ENCODE measurements at regions not wholly inside any gene's neighbourhood (a gene's known extent, or its start where the extent isn't known, plus 50 kb on each side); places are given as distances from the start of the nearest gene placed in this dataset.
"Not testable (repeated sequence)": the region's sequence is repeated elsewhere in the genome, so short reads cannot be mapped to it uniquely, and the experiment has no call there.

DNA sequence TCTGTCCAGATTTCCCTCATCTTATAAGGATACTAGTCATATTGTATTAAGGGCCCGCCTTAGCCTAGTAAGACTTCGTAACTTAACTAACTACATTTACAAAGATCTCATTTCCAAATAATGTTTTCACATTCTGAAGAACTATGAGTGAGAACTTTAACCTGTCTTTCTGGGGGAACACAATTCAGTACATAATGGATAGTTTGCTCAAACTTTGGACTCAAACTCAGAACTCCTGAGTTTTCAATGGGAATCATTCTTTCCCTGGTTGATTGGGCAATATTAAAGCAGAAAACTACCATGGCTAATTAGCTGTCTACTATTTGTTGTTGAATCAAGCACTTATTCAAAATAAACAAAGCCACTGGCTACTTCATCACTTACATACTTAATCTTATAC, 522.9 kb downstream of the REEP3 start:
- Histone ChIP-seq H3K9me3 (ENCODE audit: low read depth, low read length, poor library complexity, severe bottlenecking) (no peaks in the 10 kb centered on the region), H3K4me1 (ENCODE audit: insufficient read depth, low read length, poor library complexity, severe bottlenecking) (no peaks in the 10 kb centered on the region), H3K4me3 (ENCODE audit: low read depth, low read length, poor library complexity, severe bottlenecking) (no peak overlapping the region), H3K27ac (ENCODE audit: low read depth, low read length, poor library complexity, severe bottlenecking) (no peak overlapping the region), H3K27me3 (replicated peaks; ENCODE audit: insufficient read depth, low read depth, low read length, poor library complexity) (no peaks in the 10 kb centered on the region), H3K36me3 (ENCODE audit: insufficient read depth, low read length, poor library complexity, severe bottlenecking) (no peaks in the 10 kb centered on the region)
- no peak for DNase-seq (ENCODE audit: low spot score)
- intact Hi-C loops (cut with micrococcal nuclease; ENCODE audit: unreplicated experiment) = loop anchor here (10.0 kb wide), 1 partner anchor 241 kb away; no protein-coding TSS in a partner anchor
- ChIA-PET CTCF (no interaction called here), POLR2A (ENCODE audit: low non-redundant PET) (no interaction called here)
- TF ChIP-seq, protein P1, sequence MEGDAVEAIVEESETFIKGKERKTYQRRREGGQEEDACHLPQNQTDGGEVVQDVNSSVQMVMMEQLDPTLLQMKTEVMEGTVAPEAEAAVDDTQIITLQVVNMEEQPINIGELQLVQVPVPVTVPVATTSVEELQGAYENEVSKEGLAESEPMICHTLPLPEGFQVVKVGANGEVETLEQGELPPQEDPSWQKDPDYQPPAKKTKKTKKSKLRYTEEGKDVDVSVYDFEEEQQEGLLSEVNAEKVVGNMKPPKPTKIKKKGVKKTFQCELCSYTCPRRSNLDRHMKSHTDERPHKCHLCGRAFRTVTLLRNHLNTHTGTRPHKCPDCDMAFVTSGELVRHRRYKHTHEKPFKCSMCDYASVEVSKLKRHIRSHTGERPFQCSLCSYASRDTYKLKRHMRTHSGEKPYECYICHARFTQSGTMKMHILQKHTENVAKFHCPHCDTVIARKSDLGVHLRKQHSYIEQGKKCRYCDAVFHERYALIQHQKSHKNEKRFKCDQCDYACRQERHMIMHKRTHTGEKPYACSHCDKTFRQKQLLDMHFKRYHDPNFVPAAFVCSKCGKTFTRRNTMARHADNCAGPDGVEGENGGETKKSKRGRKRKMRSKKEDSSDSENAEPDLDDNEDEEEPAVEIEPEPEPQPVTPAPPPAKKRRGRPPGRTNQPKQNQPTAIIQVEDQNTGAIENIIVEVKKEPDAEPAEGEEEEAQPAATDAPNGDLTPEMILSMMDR (conservative IDR thresholded peaks at IDR 0.05; ENCODE audit: low read depth, low read length) = no peak
- no peak for TF ChIP-seq EZH2 (IDR thresholded peaks at IDR 0.05; ENCODE audit: borderline replicate concordance, low read depth, low read length, poor library complexity, severe bottlenecking)
- BruUV-seq (replicated peaks) = no TSS peak

DNA sequence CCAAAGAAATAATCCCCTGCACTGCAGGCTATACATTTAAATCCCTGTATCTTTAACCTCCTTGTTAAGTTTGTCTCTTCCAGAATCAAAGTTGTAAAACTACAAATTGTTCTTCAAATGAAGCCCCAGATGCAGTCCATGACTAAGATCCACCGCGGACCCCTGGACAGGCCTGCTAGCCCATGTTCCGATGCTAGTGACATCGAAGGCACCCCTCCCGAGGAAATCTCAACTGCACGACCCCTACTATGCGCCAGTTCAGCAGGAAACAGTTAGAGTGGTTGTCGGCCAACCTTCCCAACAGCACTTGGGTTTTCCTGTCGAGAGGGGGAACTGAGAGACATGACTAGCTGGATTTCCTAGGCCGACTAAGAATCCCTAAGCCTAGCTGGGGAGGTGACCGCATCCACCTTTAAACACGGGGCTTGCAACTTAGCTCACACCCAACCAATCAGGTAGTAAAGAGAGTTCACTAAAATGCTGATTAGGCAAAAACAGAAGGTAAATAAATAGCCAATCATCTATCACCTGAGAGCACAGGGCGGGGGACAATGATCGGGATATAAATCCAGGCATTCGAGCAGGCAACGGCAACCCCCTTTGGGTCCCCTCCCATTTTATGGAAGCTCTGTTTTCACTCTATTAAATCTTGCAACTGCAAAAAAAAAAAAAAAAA, 523.9 kb downstream of the REEP3 start:
- H3K9me3 ChIP-seq (ENCODE audit: low read depth, low read length, poor library complexity, severe bottlenecking); H3K4me1 ChIP-seq (ENCODE audit: insufficient read depth, low read length, poor library complexity, severe bottlenecking); POLR2A ChIA-PET (ENCODE audit: low non-redundant PET); H3K27ac ChIP-seq (ENCODE audit: low read depth, low read length, poor library complexity, severe bottlenecking); DNase-seq (ENCODE audit: low spot score); BruUV-seq (replicated peaks); H3K27me3 ChIP-seq (replicated peaks; ENCODE audit: insufficient read depth, low read depth, low read length, poor library complexity); H3K4me3 ChIP-seq (ENCODE audit: low read depth, low read length, poor library complexity, severe bottlenecking); CTCF ChIA-PET; H3K36me3 ChIP-seq (ENCODE audit: insufficient read depth, low read length, poor library complexity, severe bottlenecking): not testable (repeated sequence)
- intact Hi-C loops (cut with micrococcal nuclease; ENCODE audit: unreplicated experiment) = loop anchor here (10.0 kb wide), 1 partner anchor 240 kb away; no protein-coding TSS in a partner anchor

DNA sequence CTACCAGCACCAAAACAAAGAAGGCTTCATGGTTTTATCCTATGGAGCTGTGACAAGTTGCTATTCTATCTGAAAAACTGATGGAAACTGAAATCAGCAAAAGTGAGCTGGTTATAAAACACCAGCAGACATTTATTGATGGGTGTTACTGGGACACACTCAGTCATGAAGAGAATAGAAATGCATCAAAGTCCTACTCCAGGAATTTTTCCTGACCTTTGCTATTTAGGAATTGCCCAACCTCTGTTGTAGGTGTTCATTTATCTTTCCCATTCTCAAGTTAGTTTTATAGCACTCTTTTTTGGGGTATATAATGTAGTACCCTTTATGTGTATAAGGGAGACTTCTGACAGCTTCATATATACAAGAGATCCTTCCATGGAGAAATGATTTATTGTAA, 533.2 kb downstream of the REEP3 start:
- Histone ChIP-seq H3K27ac (ENCODE audit: low read depth, low read length, poor library complexity, severe bottlenecking) (no peak overlapping the region), H3K4me3 (ENCODE audit: low read depth, low read length, poor library complexity, severe bottlenecking) (no peak overlapping the region), H3K9me3 (ENCODE audit: low read depth, low read length, poor library complexity, severe bottlenecking) (no peaks in the 10 kb centered on the region), H3K36me3 (ENCODE audit: insufficient read depth, low read length, poor library complexity, severe bottlenecking) (no peaks in the 10 kb centered on the region), H3K4me1 (ENCODE audit: insufficient read depth, low read length, poor library complexity, severe bottlenecking) (no peaks in the 10 kb centered on the region), H3K27me3 (replicated peaks; ENCODE audit: insufficient read depth, low read depth, low read length, poor library complexity) (peaks cover 26% of the 10 kb centered on the region)
- DNase-seq (ENCODE audit: low spot score) = no peak
- TF ChIP-seq, protein P1 (conservative IDR thresholded peaks at IDR 0.05; ENCODE audit: low read depth, low read length) = no peak
- TF ChIP-seq EZH2 (IDR thresholded peaks at IDR 0.05; ENCODE audit: borderline replicate concordance, low read depth, low read length, poor library complexity, severe bottlenecking) = no peak
- ChIA-PET CTCF (no interaction called here), POLR2A (ENCODE audit: low non-redundant PET) (no interaction called here)
- BruUV-seq (replicated peaks) = no TSS peak
- intact Hi-C loops (cut with micrococcal nuclease; ENCODE audit: unreplicated experiment) = no loop called here

DNA sequence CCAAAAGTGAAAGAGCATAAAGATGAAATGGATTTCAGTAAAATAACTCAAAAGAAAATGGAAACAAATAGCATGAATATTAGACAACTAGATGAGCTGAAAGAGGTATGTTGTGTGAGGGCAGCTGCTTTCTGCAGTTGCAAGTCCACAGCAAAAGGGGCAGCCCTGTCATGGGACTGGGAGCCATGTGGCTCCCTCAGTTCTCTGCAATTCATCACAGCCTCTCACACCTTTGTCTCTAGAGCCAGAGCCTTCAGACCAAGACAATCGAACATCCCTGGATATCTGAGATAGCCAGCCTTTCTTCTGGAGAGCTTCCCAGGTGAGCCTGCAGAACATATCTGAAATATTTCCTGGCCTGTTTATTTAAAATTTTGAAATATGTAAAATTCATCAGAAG, 538.7 kb downstream of the REEP3 start:
- DNase-seq (ENCODE audit: low spot score) = no peak
- TF ChIP-seq EZH2 (IDR thresholded peaks at IDR 0.05; ENCODE audit: borderline replicate concordance, low read depth, low read length, poor library complexity, severe bottlenecking) = no peak
- TF ChIP-seq, protein P1 (conservative IDR thresholded peaks at IDR 0.05; ENCODE audit: low read depth, low read length) = no peak
- ChIA-PET POLR2A (ENCODE audit: low non-redundant PET) (no interaction called here), CTCF (no interaction called here)
- peaks cover 41% of the 10 kb centered on the region for H3K27me3 ChIP-seq (replicated peaks; ENCODE audit: insufficient read depth, low read depth, low read length, poor library complexity)
- no peak overlapping the region for H3K4me3 ChIP-seq (ENCODE audit: low read depth, low read length, poor library complexity, severe bottlenecking)
- no peaks in the 10 kb centered on the region for H3K9me3 ChIP-seq (ENCODE audit: low read depth, low read length, poor library complexity, severe bottlenecking)
- no peaks in the 10 kb centered on the region for H3K4me1 ChIP-seq (ENCODE audit: insufficient read depth, low read length, poor library complexity, severe bottlenecking)
- no peaks in the 10 kb centered on the region for H3K36me3 ChIP-seq (ENCODE audit: insufficient read depth, low read length, poor library complexity, severe bottlenecking)
- no TSS peak for BruUV-seq (replicated peaks)
- H3K27ac ChIP-seq (ENCODE audit: low read depth, low read length, poor library complexity, severe bottlenecking) = no peak overlapping the region
- intact Hi-C loops (cut with micrococcal nuclease; ENCODE audit: unreplicated experiment) = no loop called here

Measured in A673 (cell line).